ENCODE measurements at regions not wholly inside any gene's neighbourhood (a gene's known extent, or its start where the extent isn't known, plus 50 kb on each side); places are given as distances from the start of the nearest gene placed in this dataset.

- Histone ChIP-seq H3K4me1 (replicated peaks in 1 of 4; ENCODE audit: control insufficient read depth in 3 of 4, insufficient read depth in 4 of 4, low read length in 3 of 4) (peaks cover 4 to 9% (median 8%) of the 10 kb centered on the region in 4 experiments; a peak in 5 of 7 replicates), H3K27ac (ENCODE audit: low read depth, low read length) (no peak overlapping the region), H3K36me3 (ENCODE audit: control insufficient read depth in 2 of 4, insufficient read depth in 4 of 4, low read length in 3 of 4) (no peaks in the 10 kb centered on the region), H3K4me3 (ENCODE audit: extremely low read depth in 1 of 4, insufficient read depth in 2 of 4, low read depth in 3 of 4, low read length in 4 of 4) (no peak overlapping the region), H2BK12ac (ENCODE audit: low read depth, low read length) (no peak overlapping the region), H3K79me1 (ENCODE audit: low read depth, low read length) (no peaks in the 10 kb centered on the region), H2BK120ac (replicated peaks; ENCODE audit: low read depth, low read length) (no peak overlapping the region), H3K9ac (replicated peaks in 1 of 4; ENCODE audit: extremely low read depth in 1 of 4, low read depth in 3 of 4, low read length in 3 of 4) (no peak overlapping the region), H2AK5ac (ENCODE audit: low read depth, low read length) (no peak overlapping the region), H3K4me2 (ENCODE audit: insufficient read depth in 1 of 2, low read depth in 2 of 2, low read length in 2 of 2) (no peak overlapping the region), H2BK20ac (ENCODE audit: low read length) (no peak overlapping the region), H3K79me2 (ENCODE audit: control insufficient read depth in 1 of 2, insufficient read depth in 2 of 2, low read length in 2 of 2) (no peaks in the 10 kb centered on the region), H3K27me3 (replicated peaks in 1 of 4; ENCODE audit: control insufficient read depth in 3 of 4, extremely low read depth in 1 of 4, insufficient read depth in 3 of 4, low read length in 3 of 4) (no peaks in the 10 kb centered on the region), H4K20me1 (replicated peaks in 1 of 2; ENCODE audit: control insufficient read depth in 1 of 2, insufficient read depth in 2 of 2, low read length in 2 of 2) (no peaks in the 10 kb centered on the region), H3K18ac (ENCODE audit: extremely low read depth, low read length) (no peak overlapping the region), H2BK15ac (ENCODE audit: low read length) (no peak overlapping the region), H4K8ac (ENCODE audit: extremely low read depth, insufficient read depth, low read length) (no peak overlapping the region), H4K5ac (ENCODE audit: insufficient read length, low read depth, low read length) (no peak overlapping the region), H3K4ac (replicated peaks; ENCODE audit: insufficient read length, low read depth, low read length) (no peak overlapping the region), H3K14ac (ENCODE audit: insufficient read length) (no peak overlapping the region), H3K23ac (ENCODE audit: insufficient read length) (no peak overlapping the region), H3K23me2 (ENCODE audit: low read depth, low read length) (no peaks in the 10 kb centered on the region), H2BK5ac (ENCODE audit: low read depth, low read length) (no peak overlapping the region), H3K56ac (replicated peaks; ENCODE audit: insufficient read length, low read depth, low read length) (no peak overlapping the region), H4K91ac (replicated peaks; ENCODE audit: insufficient read length, low read length) (no peak overlapping the region), H3K9me3 (ENCODE audit: insufficient read depth in 2 of 2, low read depth in 1 of 2, low read length in 1 of 2) (no peaks in the 10 kb centered on the region), H2AFZ (ENCODE audit: low read length) (no peak overlapping the region)
- FAIRE-seq (no peak), DNase-seq (ENCODE audit: low read depth in 1 of 2, low spot score in 2 of 2) (no peak)
- ChIA-PET CTCF (ENCODE audit: partially characterized antibody) (interaction anchor here (1.3 kb wide), 1 partner anchor 18 kb away, joined by 3 read pairs; no protein-coding TSS in a partner anchor), POLR2A (ENCODE audit: partially characterized antibody) (no interaction called here)
- WGBS, 2 experiments (ENCODE audit: extremely low coverage in 1 of 2, insufficient coverage in 1 of 2, insufficient read length in 1 of 2, insufficient replicate concordance in 2 of 2, low coverage in 1 of 2, low lambda C conversion rate in 2 of 2, missing lambda C conversion rate in 1 of 2): 93% methylated on average over 3 of the region's 3 CpGs; no CpG with 5 or more reads in 1 of the 2 experiments
- TF ChIP-seq CBX8 (IDR thresholded peaks at IDR 0.05; ENCODE audit: borderline replicate concordance, low read depth, low read length) (no peak), SP4 (IDR thresholded peaks at IDR 0.05; ENCODE audit: low read length) (no peak), KDM4A (IDR thresholded peaks at IDR 0.05; ENCODE audit: low read depth, low read length, severe bottlenecking) (no peak), JUND (IDR thresholded peaks at IDR 0.05; ENCODE audit: low read length) (no peak), ZNF274 (IDR thresholded peaks at IDR 0.05; ENCODE audit: borderline replicate concordance, extremely low read depth, low read length) (no peak), RFX5 (IDR thresholded peaks at IDR 0.05; ENCODE audit: borderline replicate concordance, low read depth, low read length) (no peak), GABPA (IDR thresholded peaks at IDR 0.05; ENCODE audit: borderline replicate concordance, insufficient read depth, low read length) (no peak), E2F6 (IDR thresholded peaks at IDR 0.05) (no peak), SAP30 (IDR thresholded peaks at IDR 0.05; ENCODE audit: insufficient read depth, insufficient replicate concordance, low read length) (no peak), RBBP5 (IDR thresholded peaks at IDR 0.05; ENCODE audit: borderline replicate concordance, low read depth, low read length) (no peak), CHD1 (IDR thresholded peaks at IDR 0.05; ENCODE audit: low read depth, low read length) (no peak), HDAC2 (IDR thresholded peaks at IDR 0.05; ENCODE audit: borderline replicate concordance in 1 of 2, low read depth in 2 of 2, low read length in 2 of 2) (no peak), EZH2 (IDR thresholded peaks at IDR 0.05; ENCODE audit: low read depth, low read length, severe bottlenecking) (no peak)
Measured at GRCh38 chr4:95728145-95728544, 111.7 kb upstream of the PDHA2 start.
